ENCODE measurements at regions not wholly inside any gene's neighbourhood (a gene's known extent, or its start where the extent isn't known, plus 50 kb on each side); places are given as distances from the start of the nearest gene placed in this dataset.

GRCh38 chr10:131693766-131694165 lies 207.0 kb upstream of the PPP2R2D start:
- TF ChIP-seq TAF1 (IDR thresholded peaks at IDR 0.05; ENCODE audit: low read depth), result no peak
- TF ChIP-seq CTCF (IDR thresholded peaks at IDR 0.05; ENCODE audit: poor library complexity, severe bottlenecking), result no peak
- TF ChIP-seq EP300 (conservative IDR thresholded peaks at IDR 0.05; ENCODE audit: poor library complexity, severe bottlenecking), result no peak
- no peak for TF ChIP-seq MXI1 (conservative IDR thresholded peaks at IDR 0.05; ENCODE audit: poor library complexity, severe bottlenecking)
- no peak for TF ChIP-seq EZH2 (IDR thresholded peaks at IDR 0.05; ENCODE audit: borderline replicate concordance, insufficient read depth, low read length, poor library complexity, severe bottlenecking)
